Posterior cingulate gyrus (tissue), 11 donors: ENCODE measurements at regions not wholly inside any gene's neighbourhood (a gene's known extent, or its start where the extent isn't known, plus 50 kb on each side); places are given as distances from the start of the nearest gene placed in this dataset.
A peak's percentile ranks its signal among the peaks of the same experiment; 100 is the strongest.

Experiments used
- DNase-seq, 10 donors: peaks; one replicate each; pipeline versions ENCODE4 v3.0.0 to v3.0.0-alpha.2; 2020 to 2021; ENCODE audit warnings: mixed read lengths in 3 of 10
- intact Hi-C: fragments of 100-400 bp; cut with DNase I; formaldehyde crosslinking; loops from one replicate; pipeline ENCODE4 v1.15.1; 2023

- DNase-seq, result no peak
Measured at GRCh38 chr4:136056748-136057147, 1475.5 kb downstream of the PCDH18 start.

GRCh38 chr4:136055360-136055759, 1476.9 kb downstream of the PCDH18 start:
- DNase-seq, result no peak
- intact Hi-C loops, result no loop called here

More at GRCh38 chr4:136056748-136057147, 1475.5 kb downstream of the PCDH18 start:
- intact Hi-C loops, result no loop called here

- DNase-seq, result no peak
- intact Hi-C loops, result no loop called here
Measured at GRCh38 chr4:136036744-136037143, 1495.5 kb downstream of the PCDH18 start.

- no peak for DNase-seq
- intact Hi-C loops, result no loop called here
Measured at GRCh38 chr4:136032391-136032790, 1499.9 kb downstream of the PCDH18 start.

GRCh38 chr4:136025540-136025939, 1506.8 kb downstream of the PCDH18 start:
- peak in 1 of 10 donors; percentile 31 for DNase-seq
- intact Hi-C loops, result no loop called here

- intact Hi-C loops, result no loop called here
- no peak for DNase-seq
Measured at GRCh38 chr4:136017556-136017955, 1514.7 kb downstream of the PCDH18 start.

GRCh38 chr4:136012220-136012619, 1520.1 kb downstream of the PCDH18 start:
- no peak for DNase-seq
- intact Hi-C loops, result no loop called here

- peak in 1 of 10 donors; percentile 59 for DNase-seq
- intact Hi-C loops, result no loop called here
Measured at GRCh38 chr4:136009258-136009832, 1522.9 kb downstream of the PCDH18 start.

GRCh38 chr4:136007991-136008390, 1524.3 kb downstream of the PCDH18 start:
- peak in 2 of 10 donors; percentile 52 to 59 for DNase-seq
- intact Hi-C loops, result no loop called here

GRCh38 chr4:136002316-136002715, 1530.0 kb downstream of the PCDH18 start:
- no peak for DNase-seq
- intact Hi-C loops, result no loop called here

- intact Hi-C loops, result no loop called here
- no peak for DNase-seq
Measured at GRCh38 chr4:136001791-136002190, 1530.5 kb downstream of the PCDH18 start.

- intact Hi-C loops, result no loop called here
- DNase-seq, result no peak
Measured at GRCh38 chr4:136000246-136000645, 1532.0 kb downstream of the PCDH18 start.

- intact Hi-C loops, result no loop called here
- peak in 2 of 10 donors; percentile 51 to 67 for DNase-seq
Measured at GRCh38 chr4:135994360-135994759, 1537.9 kb downstream of the PCDH18 start.

- intact Hi-C loops, result no loop called here
- DNase-seq, result no peak
Measured at GRCh38 chr4:135976860-135977259, 1555.4 kb downstream of the PCDH18 start.

- intact Hi-C loops, result no loop called here
Measured at GRCh38 chr4:135966936-135967335, 1565.4 kb downstream of the PCDH18 start.

GRCh38 chr4:135963009-135963408, 1569.3 kb downstream of the PCDH18 start:
- DNase-seq, result no peak
- intact Hi-C loops, result no loop called here

More at GRCh38 chr4:135966936-135967335, 1565.4 kb downstream of the PCDH18 start:
- DNase-seq, result no peak

- intact Hi-C loops, result no loop called here
- DNase-seq, result no peak
Measured at GRCh38 chr4:135949931-135950330, 1582.4 kb downstream of the PCDH18 start.

- intact Hi-C loops, result no loop called here
- DNase-seq, result no peak
Measured at GRCh38 chr4:135948797-135949196, 1583.5 kb downstream of the PCDH18 start.

GRCh38 chr4:135941671-135942070, 1590.6 kb downstream of the PCDH18 start:
- intact Hi-C loops, result no loop called here
- no peak for DNase-seq

- no peak for DNase-seq
- intact Hi-C loops, result no loop called here
Measured at GRCh38 chr4:135934026-135934425, 1598.3 kb downstream of the PCDH18 start.

- intact Hi-C loops, result no loop called here
- DNase-seq, result no peak
Measured at GRCh38 chr4:135927651-135928050, 1604.6 kb downstream of the PCDH18 start.

GRCh38 chr4:135921081-135921480, 1611.2 kb downstream of the PCDH18 start:
- intact Hi-C loops, result no loop called here
- DNase-seq, result no peak

- no peak for DNase-seq
- intact Hi-C loops, result no loop called here
Measured at GRCh38 chr4:135917011-135917410, 1615.3 kb downstream of the PCDH18 start.
